GM18511 (cell line): ENCODE measurements at regions not wholly inside any gene's neighbourhood (a gene's known extent, or its start where the extent isn't known, plus 50 kb on each side); places are given as distances from the start of the nearest gene placed in this dataset.
"Not testable (repeated sequence)": the region's sequence is repeated elsewhere in the genome, so short reads cannot be mapped to it uniquely, and the experiment has no call there.

ENCODE experiments used
- ATAC-seq: cut with Tn5 transposase; IDR thresholded peaks from one replicate; pipeline ENCODE4 v1.9.1; 2021; ENCODE audit warnings: mild to moderate bottlenecking, moderate library complexity; ENCODE audit not compliant: unreplicated experiment

- ATAC-seq: no peak
Observed at GRCh38 chr3:176357891-176358290, 839.4 kb downstream of the TBL1XR1 start.

GRCh38 chr3:176354843-176355242, 842.4 kb downstream of the TBL1XR1 start:
- ATAC-seq: no peak

DNA sequence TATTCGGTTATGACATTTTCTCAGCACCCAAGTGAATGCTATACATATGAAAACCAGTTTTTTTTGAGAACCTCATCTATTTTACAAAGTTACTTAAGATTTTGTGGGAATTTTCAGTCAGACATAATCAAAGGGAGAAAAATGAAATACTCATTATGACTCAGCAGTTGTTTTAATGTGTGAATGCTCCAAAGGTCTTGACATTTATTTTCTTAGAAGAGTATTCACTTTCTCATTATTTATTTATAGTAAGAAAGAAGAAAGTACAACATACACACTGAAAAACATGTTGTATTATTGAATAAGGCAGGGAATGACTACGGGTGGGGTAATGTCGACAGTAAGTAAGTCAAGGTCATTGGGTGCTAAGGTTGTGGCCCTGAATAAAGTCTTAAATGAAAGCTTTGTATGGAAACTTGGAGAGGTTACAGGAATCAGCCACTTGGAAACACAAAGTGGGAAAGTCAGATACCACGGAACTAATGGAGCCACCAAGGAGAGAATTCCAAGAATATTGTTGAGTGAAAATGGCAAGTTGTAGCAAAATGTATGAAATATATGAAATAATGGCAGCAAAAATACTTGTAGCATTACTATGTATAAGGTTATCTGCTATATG, 844.5 kb downstream of the TBL1XR1 start:
- no peak for ATAC-seq

GRCh38 chr3:176351408-176351807, 845.9 kb downstream of the TBL1XR1 start:
- ATAC-seq: no peak

- ATAC-seq: no peak
Observed at GRCh38 chr3:176349706-176350105, 847.6 kb downstream of the TBL1XR1 start.

- ATAC-seq: no peak
Observed at GRCh38 chr3:176347424-176348146, 849.7 kb downstream of the TBL1XR1 start.

GRCh38 chr3:176341963-176342362, 855.3 kb downstream of the TBL1XR1 start:
- no peak for ATAC-seq

GRCh38 chr3:176328666-176329065, 868.6 kb downstream of the TBL1XR1 start:
- ATAC-seq: no peak

GRCh38 chr3:176328198-176328597, 869.1 kb downstream of the TBL1XR1 start:
- ATAC-seq: no peak

- ATAC-seq: not testable (repeated sequence)
Observed at GRCh38 chr3:176326894-176327490, 870.3 kb downstream of the TBL1XR1 start.

DNA sequence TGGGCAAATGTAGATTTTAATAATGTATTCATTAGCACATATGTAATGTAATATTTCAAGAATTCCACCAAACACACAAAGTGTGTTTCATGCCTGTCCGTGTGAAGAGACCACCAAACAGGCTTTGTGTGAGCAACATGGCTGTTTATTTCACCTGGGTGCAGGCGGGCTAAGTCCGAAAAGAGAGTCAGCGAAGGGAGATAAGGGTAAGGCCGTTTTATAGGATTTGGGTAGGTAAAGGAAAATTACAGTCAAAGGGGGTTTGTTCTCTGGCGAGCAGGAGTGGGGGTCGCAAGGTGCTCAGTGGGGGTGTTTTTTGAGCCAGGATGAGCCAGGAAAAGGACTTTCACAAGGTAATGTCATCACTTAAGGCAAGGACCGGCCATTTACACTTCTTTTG, 875.8 kb downstream of the TBL1XR1 start:
- not testable (repeated sequence) for ATAC-seq

- ATAC-seq: no peak
Observed at GRCh38 chr3:176321099-176321498, 876.2 kb downstream of the TBL1XR1 start.

GRCh38 chr3:176313426-176313825, 883.9 kb downstream of the TBL1XR1 start:
- no peak for ATAC-seq

DNA sequence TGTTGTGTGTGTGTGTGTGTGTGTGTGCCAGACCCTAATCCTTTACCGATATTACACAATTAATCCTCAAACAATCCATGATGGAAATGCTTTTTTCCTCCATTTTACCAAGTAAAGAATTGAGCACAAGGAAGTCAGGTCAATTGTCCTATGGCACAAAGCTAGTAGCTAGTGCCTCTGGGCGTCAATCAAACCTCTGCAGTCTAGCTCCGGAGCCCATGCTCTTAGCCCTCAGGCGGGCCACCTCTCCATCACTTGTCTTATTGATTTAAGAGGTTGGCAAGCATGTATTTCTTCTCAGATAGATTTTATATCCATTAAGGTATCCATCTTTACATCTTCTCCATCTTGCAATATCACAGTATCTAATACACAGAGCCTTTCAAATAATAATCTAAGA, 886.6 kb downstream of the TBL1XR1 start:
- no peak for ATAC-seq

DNA sequence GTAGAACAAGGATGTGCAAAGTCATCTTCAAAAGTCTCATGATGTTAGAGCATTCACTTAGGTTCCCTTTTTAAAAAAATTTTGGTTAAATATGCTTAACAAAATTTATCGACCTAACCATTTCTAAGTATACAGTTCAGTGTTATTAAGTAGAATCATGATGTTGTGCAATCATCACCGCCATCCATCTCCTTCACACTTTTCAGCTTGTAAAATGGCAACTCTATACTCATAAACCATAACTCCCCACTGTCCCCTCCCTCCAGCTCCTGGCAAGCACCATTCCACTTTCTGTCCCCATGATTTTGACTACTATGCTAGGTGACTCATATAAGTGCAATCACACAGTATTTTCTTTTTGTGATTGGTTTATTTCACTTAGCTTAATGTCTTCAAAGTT, 895.0 kb downstream of the TBL1XR1 start:
- no peak for ATAC-seq

- no peak for ATAC-seq
Observed at GRCh38 chr3:176296066-176296597, 901.1 kb downstream of the TBL1XR1 start.

DNA sequence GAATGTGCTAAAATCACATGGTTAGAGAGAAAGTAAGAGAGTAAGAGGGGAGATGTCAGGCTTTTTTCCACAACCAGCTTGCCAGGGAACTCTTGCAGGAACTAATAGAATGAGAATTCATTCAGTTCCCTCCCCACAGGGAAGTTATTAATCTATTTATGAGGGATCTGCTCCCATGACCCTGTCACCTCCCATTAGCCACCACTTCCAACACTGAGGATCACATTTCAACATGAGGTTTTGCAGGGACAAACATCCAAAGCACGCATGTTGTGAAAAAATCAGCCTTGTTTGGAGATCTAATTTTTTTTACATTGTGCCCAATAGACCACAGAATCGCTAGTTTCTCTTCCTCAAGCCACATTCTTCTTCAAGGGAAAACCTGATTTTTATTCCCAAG, 904.0 kb downstream of the TBL1XR1 start:
- ATAC-seq: no peak

DNA sequence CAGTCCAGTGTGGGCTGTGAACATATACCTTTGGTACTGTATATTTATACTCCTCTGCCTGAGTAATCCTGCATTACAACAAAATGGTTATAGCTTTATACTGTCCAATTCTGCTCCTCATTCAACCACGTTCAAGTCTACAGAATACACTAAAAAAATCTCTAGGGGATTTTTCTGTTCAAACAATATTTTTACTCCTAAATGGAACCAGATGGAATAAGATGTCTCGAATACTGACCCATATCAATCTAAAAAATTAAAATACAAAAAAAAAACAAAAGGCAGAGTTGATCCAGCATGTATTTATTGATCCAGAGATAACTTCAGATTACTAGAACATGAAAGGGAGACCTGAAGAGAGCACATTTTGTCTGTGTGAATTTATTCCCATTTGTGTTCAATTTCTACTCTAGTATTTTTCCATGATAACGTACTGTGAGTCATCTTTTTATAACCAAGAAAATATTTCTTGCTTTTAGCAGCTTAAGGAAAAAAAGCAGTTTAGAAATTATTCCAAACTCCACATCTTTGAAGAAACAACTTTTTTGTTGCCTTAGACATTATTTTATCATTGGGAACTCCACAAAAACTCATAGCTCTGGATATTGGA, 910.7 kb downstream of the TBL1XR1 start:
- no peak for ATAC-seq

- no peak for ATAC-seq
Observed at GRCh38 chr3:176275538-176275937, 921.7 kb downstream of the TBL1XR1 start.

DNA sequence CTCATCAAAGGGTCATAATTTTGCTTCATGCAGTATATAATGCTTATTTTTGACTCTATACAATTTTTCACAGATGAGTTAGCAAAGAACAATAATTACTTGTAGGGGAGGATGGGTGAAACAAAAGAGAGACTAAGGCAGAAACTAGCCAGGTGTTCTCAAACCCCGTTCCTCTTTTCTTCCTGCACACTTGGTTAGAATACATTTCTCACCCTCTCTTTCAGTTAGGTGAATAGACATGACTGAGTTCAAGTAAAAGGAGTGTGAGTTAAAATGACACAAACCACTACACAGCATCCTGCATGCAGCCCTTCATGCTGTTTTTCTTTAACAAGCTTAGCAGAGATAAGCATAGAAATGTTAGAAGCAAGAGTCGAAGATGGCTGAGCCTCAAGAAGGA, 922.2 kb downstream of the TBL1XR1 start:
- ATAC-seq: no peak

DNA sequence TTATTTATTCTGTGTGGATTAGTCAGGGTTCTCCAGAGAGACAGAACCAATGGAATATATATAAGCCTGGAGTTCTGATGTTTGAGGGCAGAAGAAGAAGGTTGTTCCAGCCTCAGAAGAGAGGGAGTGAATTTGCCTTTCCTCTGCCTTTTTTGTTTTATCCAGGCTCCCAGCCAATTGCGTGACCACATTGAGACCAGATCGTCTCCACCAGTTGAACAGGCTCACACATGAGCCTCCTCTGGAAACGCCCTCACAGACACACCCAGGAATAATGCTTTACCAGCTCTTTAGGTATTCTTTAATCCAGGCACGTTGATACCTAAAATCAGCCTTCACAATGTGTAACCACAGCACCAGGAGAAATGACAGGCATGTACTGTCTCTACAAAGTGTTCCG, 923.1 kb downstream of the TBL1XR1 start:
- ATAC-seq: no peak

GRCh38 chr3:176262071-176262470, 935.2 kb downstream of the TBL1XR1 start:
- no peak for ATAC-seq
